Stomach (tissue), 8 donors: ENCODE measurements at regions not wholly inside any gene's neighbourhood (a gene's known extent, or its start where the extent isn't known, plus 50 kb on each side); places are given as distances from the start of the nearest gene placed in this dataset.

Experiments
- DNase-seq, 2 donors: peaks; one replicate each; pipeline versions ENCODE4 v3.0.0 to v3.0.0-alpha.2; 2013 to 2019
- H3K27ac ChIP-seq, 5 donors: fragments of 200-600 bp in 4 of 5; sonication (generic) in 4 of 5; one replicate each; pipeline ENCODE4 v1.5.1; 2013 to 2019; ENCODE audit warnings: mild to moderate bottlenecking in 1 of 5, moderate library complexity in 1 of 5
- H3K27me3 ChIP-seq, 3 donors: fragments of 200-600 bp; sonication (generic); one replicate each; pipeline ENCODE4 v1.5.1; 2017 to 2019; ENCODE audit warnings: mixed run types in 1 of 3
- H3K36me3 ChIP-seq, 4 donors: fragments of 200-600 bp; sonication (generic); 1 replicate in 3 of 4; 2 replicates in 1 of 4; pipeline ENCODE4 v1.5.1; 2016 to 2019
- H3K4me1 ChIP-seq, 4 donors: fragments of 200-600 bp; sonication (generic); one replicate each; pipeline ENCODE4 v1.5.1; 2016 to 2019
- H3K4me3 ChIP-seq, 4 donors: fragments of 200-600 bp; sonication (generic) in 3 of 4; one replicate each; pipeline ENCODE4 v1.5.1; 2016 to 2019; ENCODE audit warnings: mild to moderate bottlenecking in 1 of 4
- H3K9me3 ChIP-seq, 4 donors: fragments of 200-600 bp; sonication (generic); one replicate each; pipeline ENCODE4 v1.5.1; 2016 to 2019
- EP300 ChIP-seq: sonication (generic); formaldehyde crosslinking; IDR thresholded peaks from one replicate; pipeline ENCODE4 v1.6.1; 2017; ENCODE audit warnings: antibody characterized with exemption
- POLR2A ChIP-seq, 4 donors: fragments of 450-650 bp; IDR thresholded peaks; one replicate each; pipeline ENCODE4 v1.6.1; 2016; ENCODE audit warnings: antibody characterized with exemption in 4 of 4, control low read depth in 2 of 4, mild to moderate bottlenecking in 1 of 4, moderate library complexity in 1 of 4
- POLR2AphosphoS5 ChIP-seq, 3 donors: sonication (generic); formaldehyde crosslinking; IDR thresholded peaks; one replicate each; pipeline ENCODE4 v1.6.1; 2016; ENCODE audit warnings: antibody characterized with exemption in 3 of 3
- WGBS, 5 donors: extraction: QIAGEN DNeasy Blood & Tissue Kit in 3 of 5; methylation state at CpG; one replicate each; pipeline versions ENCODE4 v1.1.5 to v1.1.7; 2013 to 2018; 5-methylcytosine and 5-hydroxymethylcytosine counted together
- intact Hi-C: fragments of 100-400 bp; cut with DNase I; formaldehyde crosslinking; loops from one replicate; pipeline ENCODE4 v1.15.1; 2023; ENCODE audit warnings: low total_unique reads
- TF ChIP-seq, protein P1 (sequence below), 7 experiments: fragments of 450-650 bp in 4 of 7; fragments of 200-600 bp in 3 of 7; sonication (generic) in 3 of 7; IDR thresholded peaks; one replicate each; pipeline ENCODE4 v1.5.1; 2016 to 2019; ENCODE audit warnings: antibody characterized with exemption in 7 of 7, control low read depth in 2 of 7, mild to moderate bottlenecking in 1 of 7
- donor health status: healthy with polysubstance abuse.
- donor health status: Bipolar disorder and iron deficiency.
- donor health status: healthy.

DNA sequence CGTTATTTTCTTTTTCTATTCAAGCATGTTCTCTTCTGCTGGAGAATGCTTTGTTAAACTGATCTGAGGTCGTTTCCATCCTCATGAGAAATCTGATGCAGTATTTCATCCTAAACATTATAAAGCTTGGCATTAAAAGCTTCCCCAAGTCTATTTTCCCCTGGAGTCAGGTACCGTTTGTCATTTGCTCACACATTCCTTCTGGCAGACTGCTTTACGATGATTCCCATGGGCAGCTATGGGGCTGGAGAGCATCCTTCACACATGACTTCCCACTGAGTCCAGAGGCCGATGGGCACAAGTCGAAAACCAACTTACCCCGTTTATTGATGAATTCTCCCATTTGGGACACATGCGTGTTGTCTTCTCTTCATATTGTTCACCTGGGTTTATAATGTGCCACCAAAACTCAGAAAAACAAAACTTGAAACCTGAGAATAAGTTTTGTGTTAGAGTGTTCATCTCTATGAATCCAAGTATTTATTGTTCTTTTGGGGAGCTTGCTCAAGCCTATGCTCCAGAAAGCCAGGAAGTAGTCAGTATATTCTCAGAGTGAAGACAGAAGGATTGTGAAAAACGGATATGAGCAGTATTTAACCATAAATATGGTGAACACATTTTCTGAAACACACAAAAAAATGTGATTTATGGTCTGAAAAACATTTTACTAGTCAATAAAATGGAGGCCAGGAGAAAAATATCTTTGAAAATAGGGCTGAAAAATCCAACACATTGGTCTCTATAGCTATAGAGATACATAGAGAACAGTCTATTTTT is 298.8 kb upstream of the NOCT start:
- WGBS, 5 donors = 79 to 82% (median 82%) methylated on average over 9 of the region's 9 CpGs
- no peak overlapping the region for H3K27ac ChIP-seq
- DNase-seq = no peak
- intact Hi-C loops = no loop called here
- no peaks in the 10 kb centered on the region for H3K27me3 ChIP-seq
- no peak for TF ChIP-seq POLR2AphosphoS5 (IDR thresholded peaks at IDR 0.05)
- no peak for TF ChIP-seq POLR2A (IDR thresholded peaks at IDR 0.05)
- TF ChIP-seq, protein P1, sequence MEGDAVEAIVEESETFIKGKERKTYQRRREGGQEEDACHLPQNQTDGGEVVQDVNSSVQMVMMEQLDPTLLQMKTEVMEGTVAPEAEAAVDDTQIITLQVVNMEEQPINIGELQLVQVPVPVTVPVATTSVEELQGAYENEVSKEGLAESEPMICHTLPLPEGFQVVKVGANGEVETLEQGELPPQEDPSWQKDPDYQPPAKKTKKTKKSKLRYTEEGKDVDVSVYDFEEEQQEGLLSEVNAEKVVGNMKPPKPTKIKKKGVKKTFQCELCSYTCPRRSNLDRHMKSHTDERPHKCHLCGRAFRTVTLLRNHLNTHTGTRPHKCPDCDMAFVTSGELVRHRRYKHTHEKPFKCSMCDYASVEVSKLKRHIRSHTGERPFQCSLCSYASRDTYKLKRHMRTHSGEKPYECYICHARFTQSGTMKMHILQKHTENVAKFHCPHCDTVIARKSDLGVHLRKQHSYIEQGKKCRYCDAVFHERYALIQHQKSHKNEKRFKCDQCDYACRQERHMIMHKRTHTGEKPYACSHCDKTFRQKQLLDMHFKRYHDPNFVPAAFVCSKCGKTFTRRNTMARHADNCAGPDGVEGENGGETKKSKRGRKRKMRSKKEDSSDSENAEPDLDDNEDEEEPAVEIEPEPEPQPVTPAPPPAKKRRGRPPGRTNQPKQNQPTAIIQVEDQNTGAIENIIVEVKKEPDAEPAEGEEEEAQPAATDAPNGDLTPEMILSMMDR (IDR thresholded peaks at IDR 0.05) = no peak
- no peak for TF ChIP-seq EP300
- H3K4me1 ChIP-seq = no peaks in the 10 kb centered on the region
- no peak overlapping the region for H3K4me3 ChIP-seq
- no peaks in the 10 kb centered on the region for H3K36me3 ChIP-seq
- no peaks in the 10 kb centered on the region for H3K9me3 ChIP-seq

DNA sequence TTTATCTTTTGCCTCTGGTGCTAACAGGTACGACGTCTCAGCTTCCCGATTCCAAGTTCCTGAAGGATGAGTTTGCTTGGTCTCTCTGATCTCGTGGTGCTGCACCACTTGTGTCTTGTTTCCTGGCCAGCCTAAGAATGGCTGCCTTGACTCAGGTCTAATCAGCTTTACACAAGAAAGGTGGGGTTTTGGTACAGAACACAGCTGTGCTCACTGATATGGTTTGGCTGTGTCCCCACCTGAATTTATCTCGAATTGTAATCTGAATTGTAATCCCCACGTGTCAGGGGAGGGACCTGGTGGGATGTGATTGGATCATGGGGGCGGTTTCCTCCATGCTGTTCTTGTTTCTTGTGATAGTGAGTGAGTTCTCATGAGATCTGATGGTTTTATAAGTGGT is 305.3 kb upstream of the NOCT start:
- no peaks in the 10 kb centered on the region for H3K9me3 ChIP-seq
- TF ChIP-seq POLR2A (IDR thresholded peaks at IDR 0.05) = no peak
- no peaks in the 10 kb centered on the region for H3K4me1 ChIP-seq
- DNase-seq = no peak
- H3K27ac ChIP-seq = no peak overlapping the region
- intact Hi-C loops = no loop called here
- H3K36me3 ChIP-seq = no peaks in the 10 kb centered on the region
- H3K27me3 ChIP-seq = no peaks in the 10 kb centered on the region
- WGBS, 5 donors = 64 to 79% (median 74%) methylated on average over 7 of the region's 7 CpGs
- no peak overlapping the region for H3K4me3 ChIP-seq

DNA sequence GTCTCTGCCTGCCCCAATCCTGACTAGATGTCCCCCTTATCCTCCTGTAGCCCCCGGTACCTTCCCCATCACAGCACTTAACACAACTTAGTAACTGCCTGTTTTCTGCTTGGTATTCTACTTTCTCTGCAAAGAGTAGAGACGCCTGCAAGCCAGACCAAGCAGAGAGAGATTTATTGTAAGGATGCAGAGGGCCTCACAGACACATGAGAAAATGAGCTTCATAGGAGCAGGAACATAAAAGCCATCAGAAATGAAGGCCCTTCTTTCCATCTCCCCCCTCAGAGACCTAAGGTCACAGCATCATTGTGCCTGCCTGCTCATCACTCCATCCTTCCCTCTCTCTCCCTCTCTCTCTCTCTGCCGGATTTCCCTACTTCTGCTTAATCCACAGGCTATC is 305.7 kb upstream of the NOCT start:
- no peak for DNase-seq
- no peak overlapping the region for H3K27ac ChIP-seq
- H3K4me1 ChIP-seq = no peaks in the 10 kb centered on the region
- WGBS, 5 donors = 79 to 97% (median 93%) methylated on average over 3 of the region's 3 CpGs
- H3K4me3 ChIP-seq = no peak overlapping the region
- TF ChIP-seq, protein P1 (IDR thresholded peaks at IDR 0.05) = no peak
- no peak for TF ChIP-seq POLR2AphosphoS5 (IDR thresholded peaks at IDR 0.05)
- no peaks in the 10 kb centered on the region for H3K9me3 ChIP-seq
- no peaks in the 10 kb centered on the region for H3K27me3 ChIP-seq
- intact Hi-C loops = no loop called here
- H3K36me3 ChIP-seq = no peaks in the 10 kb centered on the region

DNA sequence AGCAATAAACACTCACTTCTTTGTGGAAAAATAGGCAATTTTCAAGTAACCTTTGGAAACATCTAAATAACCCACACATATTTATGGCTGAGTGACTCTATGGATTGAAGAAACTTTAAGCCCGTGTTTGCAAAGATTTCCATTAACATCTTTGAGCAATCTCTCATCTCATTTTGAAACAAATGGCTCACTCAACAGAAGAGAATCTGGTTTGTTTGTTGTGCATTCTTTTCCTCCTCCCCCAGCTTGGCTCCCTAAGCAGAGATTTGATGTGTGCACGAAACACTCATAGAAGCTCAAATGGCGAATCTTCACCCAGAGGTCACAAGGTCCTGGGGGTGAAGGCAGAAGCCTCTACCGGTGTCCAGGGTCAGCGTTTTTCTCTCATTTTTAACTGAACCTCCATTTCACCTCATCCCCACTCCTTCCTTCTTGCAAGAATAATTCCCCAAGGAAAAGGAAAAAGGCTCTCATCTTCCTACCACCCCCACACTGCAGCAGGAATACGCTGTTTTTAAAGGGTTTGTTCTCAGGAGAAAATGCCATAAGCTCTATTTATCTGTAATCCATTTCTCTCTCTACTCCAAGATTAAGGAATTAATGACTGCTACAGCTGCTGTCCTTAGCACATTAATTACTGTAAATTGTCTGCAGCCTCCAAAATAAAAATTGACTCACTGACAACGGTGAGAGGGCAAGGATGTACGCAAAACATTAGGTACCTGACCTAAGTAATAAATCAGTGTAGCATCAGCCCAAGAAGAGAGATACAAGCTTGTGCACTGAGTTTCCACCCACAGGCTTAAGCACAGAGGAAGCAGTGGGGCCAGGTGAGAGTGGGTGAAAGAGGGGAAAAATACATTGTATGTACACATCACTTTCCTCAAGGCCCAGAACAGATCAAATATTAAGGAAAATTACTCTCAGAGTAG is 307.6 kb upstream of the NOCT start:
- Histone ChIP-seq H3K27ac (no peak overlapping the region), H3K9me3 (no peaks in the 10 kb centered on the region), H3K4me3 (no peak overlapping the region), H3K27me3 (no peaks in the 10 kb centered on the region), H3K4me1 (no peaks in the 10 kb centered on the region), H3K36me3 (no peaks in the 10 kb centered on the region)
- intact Hi-C loops = no loop called here
- DNase-seq = no peak
- TF ChIP-seq POLR2A (IDR thresholded peaks at IDR 0.05) (no peak), EP300 (no peak), POLR2AphosphoS5 (IDR thresholded peaks at IDR 0.05) (no peak)
- TF ChIP-seq, protein P1 (IDR thresholded peaks at IDR 0.05) = no peak
- WGBS, 5 donors = 60 to 72% (median 69%) methylated on average over 8 of the region's 8 CpGs
